MM.1S (cell line): ENCODE measurements at regions not wholly inside any gene's neighbourhood (a gene's known extent, or its start where the extent isn't known, plus 50 kb on each side); places are given as distances from the start of the nearest gene placed in this dataset.
"Not testable (repeated sequence)": the region's sequence is repeated elsewhere in the genome, so short reads cannot be mapped to it uniquely, and the experiment has no call there.

Source experiments
- EZH2 ChIP-seq: fragments of 300-600 bp; sonication (generic); optimal IDR thresholded peaks from 2 replicates; pipeline ENCODE3; 2017; ENCODE audit warnings: low read depth, mild to moderate bottlenecking, antibody characterized with exemption, low read length, mixed read lengths
- EZH2phosphoT487 ChIP-seq: fragments of 300-600 bp; sonication (generic); IDR thresholded peaks from 2 replicates; pipeline ENCODE4 v1.6.1; 2018; ENCODE audit warnings: antibody characterized with exemption, low read length
- TF ChIP-seq, protein P1 (sequence below): fragments of 300-600 bp; sonication (generic); IDR thresholded peaks from 2 replicates; pipeline ENCODE4 v1.5.1; 2016; ENCODE audit warnings: antibody characterized with exemption, low read length, mixed read lengths

DNA sequence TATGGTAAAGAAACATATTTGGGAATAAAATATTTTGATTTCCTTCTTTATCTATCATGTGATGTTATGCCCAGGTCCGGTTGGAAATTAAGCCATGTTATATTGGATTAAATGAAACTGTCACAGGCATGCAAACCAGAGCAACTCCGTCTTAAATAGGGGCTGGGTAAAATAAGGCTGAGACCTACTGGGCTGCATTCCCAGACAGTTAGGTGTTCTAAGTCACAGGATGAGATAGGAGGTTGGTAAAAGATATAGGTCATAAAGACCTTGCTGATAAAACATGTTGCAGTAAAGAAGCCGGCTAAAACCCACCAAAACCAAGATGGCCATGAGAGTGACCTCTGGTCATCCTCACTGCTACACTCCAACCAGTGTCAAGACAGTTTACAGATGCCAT lies 248.6 kb downstream of the SLC4A3 start:
- TF ChIP-seq, protein P1, sequence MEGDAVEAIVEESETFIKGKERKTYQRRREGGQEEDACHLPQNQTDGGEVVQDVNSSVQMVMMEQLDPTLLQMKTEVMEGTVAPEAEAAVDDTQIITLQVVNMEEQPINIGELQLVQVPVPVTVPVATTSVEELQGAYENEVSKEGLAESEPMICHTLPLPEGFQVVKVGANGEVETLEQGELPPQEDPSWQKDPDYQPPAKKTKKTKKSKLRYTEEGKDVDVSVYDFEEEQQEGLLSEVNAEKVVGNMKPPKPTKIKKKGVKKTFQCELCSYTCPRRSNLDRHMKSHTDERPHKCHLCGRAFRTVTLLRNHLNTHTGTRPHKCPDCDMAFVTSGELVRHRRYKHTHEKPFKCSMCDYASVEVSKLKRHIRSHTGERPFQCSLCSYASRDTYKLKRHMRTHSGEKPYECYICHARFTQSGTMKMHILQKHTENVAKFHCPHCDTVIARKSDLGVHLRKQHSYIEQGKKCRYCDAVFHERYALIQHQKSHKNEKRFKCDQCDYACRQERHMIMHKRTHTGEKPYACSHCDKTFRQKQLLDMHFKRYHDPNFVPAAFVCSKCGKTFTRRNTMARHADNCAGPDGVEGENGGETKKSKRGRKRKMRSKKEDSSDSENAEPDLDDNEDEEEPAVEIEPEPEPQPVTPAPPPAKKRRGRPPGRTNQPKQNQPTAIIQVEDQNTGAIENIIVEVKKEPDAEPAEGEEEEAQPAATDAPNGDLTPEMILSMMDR: not testable (repeated sequence)
- not testable (repeated sequence) for TF ChIP-seq EZH2, EZH2phosphoT487
